IMR-90 (cell line): ENCODE measurements at regions not wholly inside any gene's neighbourhood (a gene's known extent, or its start where the extent isn't known, plus 50 kb on each side); places are given as distances from the start of the nearest gene placed in this dataset.

Source experiments
- ATAC-seq: fragments of 200-7000 bp; cut with Tn5 transposase; 2 replicates; pipeline ENCODE4 v1.9.1; 2020; ENCODE audit warnings: low read depth, mild to moderate bottlenecking, moderate library complexity
- BruUV-seq: library from RNA; stranded (reverse); fragments of 400-500 nt; replicated peaks from 2 replicates; lab custom pipeline; 2021; lab: Mats Ljungman, UMichigan
- CTCF ChIA-PET: fragments of 300-600 bp; formaldehyde crosslinking; extraction: SDS; loops from one replicate; lab custom pipeline; 2021; ENCODE audit warnings: antibody characterized with exemption; lab: Yijun Ruan, JAX
- POLR2A ChIA-PET: fragments of 300-600 bp; sonication (Branson Sonifier 250); formaldehyde crosslinking; loops from one replicate; lab custom pipeline; 2022; ENCODE audit warnings: antibody characterized with exemption; ENCODE audit not compliant: unreplicated experiment; lab: Charles Lee
- DNase-seq: peaks from one replicate; pipeline ENCODE4 v3.0.0; 2013
- H2AFZ ChIP-seq: replicated peaks from 2 replicates; pipeline ENCODE3; 2013; ENCODE audit warnings: low read length, mild to moderate bottlenecking; ENCODE audit not compliant: poor library complexity
- H2AK5ac ChIP-seq: 2 replicates; pipeline ENCODE4 v1.6.1; 2013; ENCODE audit warnings: low read depth, low read length, inconsistent platforms
- H2AK9ac ChIP-seq: replicated peaks from 2 replicates; pipeline ENCODE3; 2013; ENCODE audit warnings: mild to moderate bottlenecking, low read depth, low read length, moderate library complexity; ENCODE audit not compliant: poor library complexity
- H2BK120ac ChIP-seq: 2 replicates; pipeline ENCODE4 v1.6.1; 2013; ENCODE audit warnings: low read depth, low read length, inconsistent platforms
- H2BK15ac ChIP-seq: 3 replicates; pipeline ENCODE4 v1.6.1; 2013; ENCODE audit warnings: low read depth, low read length, inconsistent platforms
- H2BK20ac ChIP-seq: 2 replicates; pipeline ENCODE4 v1.6.1; 2013; ENCODE audit warnings: low read depth, mild to moderate bottlenecking, inconsistent platforms, low read length, moderate library complexity
- H2BK5ac ChIP-seq: 2 replicates; pipeline ENCODE4 v1.6.1; 2013; ENCODE audit warnings: mild to moderate bottlenecking, low read depth, low read length, inconsistent platforms; ENCODE audit not compliant: poor library complexity, severe bottlenecking
- H3K14ac ChIP-seq: replicated peaks from 2 replicates; pipeline ENCODE4 v1.6.1; 2013; ENCODE audit warnings: low read depth, low read length, inconsistent platforms
- H3K18ac ChIP-seq: 2 replicates; pipeline ENCODE4 v1.6.1; 2013; ENCODE audit warnings: low read depth, low read length, control low read depth
- H3K23ac ChIP-seq: 2 replicates; pipeline ENCODE4 v1.6.1; 2013; ENCODE audit warnings: low read depth, low read length, inconsistent platforms
- H3K27ac ChIP-seq: 2 replicates; pipeline ENCODE4 v1.5.1; 2013; ENCODE audit warnings: mild to moderate bottlenecking, control low read depth, low read length; ENCODE audit not compliant: insufficient read depth
- H3K27me3 ChIP-seq: 2 replicates; pipeline ENCODE4 v1.6.1; 2013; ENCODE audit warnings: low read length; ENCODE audit not compliant: control insufficient read depth, insufficient read depth
- H3K36me3 ChIP-seq: 2 replicates; pipeline ENCODE4 v1.6.1; 2013; ENCODE audit warnings: low read length, mixed read lengths; ENCODE audit not compliant: control insufficient read depth, insufficient read depth
- H3K4ac ChIP-seq: 2 replicates; pipeline ENCODE4 v1.6.1; 2013; ENCODE audit warnings: low read depth, low read length, inconsistent platforms
- H3K4me1 ChIP-seq: 2 replicates; pipeline ENCODE4 v1.6.1; 2013; ENCODE audit warnings: low read length, mixed read lengths; ENCODE audit not compliant: control insufficient read depth, insufficient read depth
- H3K4me2 ChIP-seq: 2 replicates; pipeline ENCODE4 v1.6.1; 2013; ENCODE audit warnings: low read depth, mild to moderate bottlenecking, control low read depth, low read length, moderate library complexity
- H3K4me3 ChIP-seq: 2 replicates; pipeline ENCODE4 v1.5.1; 2013; ENCODE audit warnings: low read depth, mild to moderate bottlenecking, control low read depth, low read length, moderate library complexity; ENCODE audit not compliant: insufficient read depth
- H3K56ac ChIP-seq: 2 replicates; pipeline ENCODE4 v1.6.1; 2013; ENCODE audit warnings: low read length, inconsistent platforms; ENCODE audit not compliant: insufficient read depth; ENCODE audit errors: extremely low read depth
- H3K79me1 ChIP-seq, 2 experiments: 2 replicates each; pipeline ENCODE4 v1.6.1; 2013; ENCODE audit warnings: low read length in 2 of 2, inconsistent platforms in 1 of 2, low read depth in 1 of 2
- H3K9ac ChIP-seq: 2 replicates; pipeline ENCODE4 v1.6.1; 2013; ENCODE audit warnings: low read depth, low read length, control low read depth
- H3K9me1 ChIP-seq: 2 replicates; pipeline ENCODE4 v1.6.1; 2013; ENCODE audit warnings: low read length, inconsistent platforms; ENCODE audit not compliant: insufficient read depth
- H3K9me3 ChIP-seq: 2 replicates; pipeline ENCODE4 v1.6.1; 2013; ENCODE audit warnings: low read length; ENCODE audit not compliant: control insufficient read depth, insufficient read depth
- H4K20me1 ChIP-seq: 2 replicates; pipeline ENCODE4 v1.6.1; 2013; ENCODE audit warnings: low read length, inconsistent platforms; ENCODE audit not compliant: insufficient read depth
- H4K5ac ChIP-seq: 2 replicates; pipeline ENCODE4 v1.6.1; 2013; ENCODE audit warnings: mild to moderate bottlenecking, low read depth, low read length, control low read depth
- H4K8ac ChIP-seq, 2 experiments: 2 replicates each; pipeline ENCODE4 v1.6.1; 2013; ENCODE audit warnings: low read depth in 2 of 2, low read length in 2 of 2, control low read depth in 1 of 2, inconsistent platforms in 1 of 2
- H4K91ac ChIP-seq: 2 replicates; pipeline ENCODE4 v1.6.1; 2013; ENCODE audit warnings: low read depth, low read length, inconsistent platforms; ENCODE audit not compliant: insufficient read depth
- CTCF ChIP-seq: conservative IDR thresholded peaks from 2 replicates; pipeline ENCODE4 v1.5.1; 2012; ENCODE audit warnings: mild to moderate bottlenecking, low read depth, low read length, improper control_type of control experiment
- FOS ChIP-seq: fragments of 150-350 bp; IDR thresholded peaks from 2 replicates; pipeline ENCODE4 v1.6.1; 2016; ENCODE audit warnings: low read depth, low read length
- MAFK ChIP-seq: IDR thresholded peaks from 2 replicates; pipeline ENCODE4 v1.6.1; 2012; ENCODE audit warnings: low read depth, low read length, improper control_type of control experiment
- NFE2L2 ChIP-seq: fragments of 150-350 bp; IDR thresholded peaks from 2 replicates; pipeline ENCODE4 v1.6.1; 2016; ENCODE audit warnings: low read depth, mild to moderate bottlenecking, low read length
- RCOR1 ChIP-seq: IDR thresholded peaks from 2 replicates; pipeline ENCODE4 v1.6.1; 2012; ENCODE audit warnings: mild to moderate bottlenecking, low read length, improper control_type of control experiment; ENCODE audit not compliant: insufficient replicate concordance
- SMC3 ChIP-seq: fragments of 150-350 bp; IDR thresholded peaks from 2 replicates; pipeline ENCODE4 v1.6.1; 2016; ENCODE audit warnings: low read depth, mild to moderate bottlenecking, antibody characterized with exemption, low read length, moderate library complexity
- WGBS, 2 experiments: methylation state at CpG; one replicate each; pipeline versions ENCODE4 v1.1.5 to v1.1.7; 2013; ENCODE audit warnings: missing lambda C conversion rate in 2 of 2; ENCODE audit not compliant: insufficient read length in 1 of 2; ENCODE audit errors: extremely low coverage in 2 of 2; 5-methylcytosine and 5-hydroxymethylcytosine counted together
- dilution Hi-C: fragments of 300-500 bp; cut with HindIII; formaldehyde crosslinking; loops from one replicate; pipeline ENCODE4 v1.14.3; 2018; ENCODE audit warnings: low sequenced_read_pairs; ENCODE audit not compliant: unreplicated experiment
- in situ Hi-C: fragments of 300-500 bp; cut with MboI; formaldehyde crosslinking; loops from 3 replicates; pipeline ENCODE4 v1.14.3; 2019; ENCODE audit warnings: low sequenced_read_pairs, inconsistent platforms, mixed read lengths
- intact Hi-C: fragments of 100-400 bp; cut with micrococcal nuclease; formaldehyde crosslinking; loops from 2 replicates; pipeline ENCODE4 v1.10.0; 2022

DNA sequence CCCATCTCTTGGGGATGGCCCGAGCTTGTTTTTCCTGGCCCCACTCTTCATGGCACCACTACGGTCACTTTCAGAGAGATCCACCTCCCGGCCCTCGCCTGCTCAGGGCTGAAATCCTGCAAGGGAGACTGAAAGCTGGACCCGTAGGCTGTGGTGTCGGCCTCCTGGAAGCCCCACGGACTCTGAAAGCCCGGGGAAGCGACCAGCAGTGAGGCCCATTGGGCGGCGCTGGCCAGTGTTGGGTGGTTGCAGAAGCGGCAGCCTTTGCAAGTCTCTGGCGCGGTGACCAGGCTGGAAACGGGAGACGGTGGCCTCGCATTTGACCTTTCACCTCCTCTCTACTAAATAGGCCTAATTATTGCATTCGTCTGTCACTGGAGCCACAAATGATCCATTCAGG lies 186.0 kb upstream of the FOXF1 start:
- CTCF ChIA-PET, result no interaction called here
- Histone ChIP-seq H2AFZ (no peak overlapping the region), H2BK15ac (no peak overlapping the region), H3K9me3 (peaks cover 7% of the 10 kb centered on the region), H3K4me3 (no peak overlapping the region), H2BK5ac (no peak overlapping the region), H3K4me1 (peaks cover 9% of the 10 kb centered on the region), H4K8ac (no peak overlapping the region), H3K9ac (no peak overlapping the region), H3K4ac (no peak overlapping the region), H4K20me1 (no peaks in the 10 kb centered on the region), H2BK120ac (no peak overlapping the region), H3K9me1 (0 out of 2 replicates have a peak, but pooled peaks cover 8% of the 10 kb centered on the region), H2AK9ac (no peak overlapping the region), H3K14ac (no peak overlapping the region), H3K4me2 (no peak overlapping the region), H3K79me1 (no peaks in the 10 kb centered on the region), H3K23ac (no peak overlapping the region), H4K91ac (no peak overlapping the region), H2AK5ac (no peak overlapping the region), H3K18ac (no peak overlapping the region), H3K27ac (no peak overlapping the region), H3K56ac (no peak overlapping the region), H2BK20ac (no peak overlapping the region), H4K5ac (no peak overlapping the region), H3K27me3 (peaks cover 7% of the 10 kb centered on the region; the same call in 1 of the 2 replicates), H3K36me3 (no peaks in the 10 kb centered on the region)
- ATAC-seq (no peak), DNase-seq (no peak)
- dilution Hi-C loops, result no loop called here
- in situ Hi-C loops, result loop anchor here (25.0 kb wide), 1 partner anchor 512 kb away; no protein-coding TSS in a partner anchor
- no TSS peak for BruUV-seq
- 93% methylated on average over 6 of the region's 18 CpGs; no CpG with 5 or more reads in 1 of the 2 experiments for WGBS, 2 experiments
- TF ChIP-seq FOS (no peak), RCOR1 (no peak), NFE2L2 (no peak), CTCF (no peak), MAFK (no peak), SMC3 (no peak)
- POLR2A ChIA-PET, result no interaction called here
- intact Hi-C loops, result no loop called here
